RWPE1 (cell line): ENCODE measurements at regions not wholly inside any gene's neighbourhood (a gene's known extent, or its start where the extent isn't known, plus 50 kb on each side); places are given as distances from the start of the nearest gene placed in this dataset.

ENCODE experiments used
- CTCF ChIA-PET: fragments of 350-600 bp; sonication (Branson Sonifier 250); formaldehyde crosslinking; extraction: SDS; loops from one replicate; lab custom pipeline; 2021; lab: Yijun Ruan, JAX
- POLR2A ChIA-PET: fragments of 400-600 bp; formaldehyde crosslinking; extraction: SDS; loops from one replicate; lab custom pipeline; 2020; ENCODE audit warnings: antibody characterized with exemption; ENCODE audit not compliant: low non-redundant PET; lab: Yijun Ruan, JAX
- DNase-seq: peaks from one replicate; pipeline ENCODE4 v3.0.0; 2012; ENCODE audit warnings: low spot score
- H3K27ac ChIP-seq: fragments of 450-650 bp; 2 replicates; pipeline ENCODE4 v1.5.1; 2017
- TF ChIP-seq, protein P1 (sequence below): fragments of 450-650 bp; conservative IDR thresholded peaks from 2 replicates; pipeline ENCODE4 v1.5.1; 2017; ENCODE audit warnings: low read depth, mild to moderate bottlenecking

DNA sequence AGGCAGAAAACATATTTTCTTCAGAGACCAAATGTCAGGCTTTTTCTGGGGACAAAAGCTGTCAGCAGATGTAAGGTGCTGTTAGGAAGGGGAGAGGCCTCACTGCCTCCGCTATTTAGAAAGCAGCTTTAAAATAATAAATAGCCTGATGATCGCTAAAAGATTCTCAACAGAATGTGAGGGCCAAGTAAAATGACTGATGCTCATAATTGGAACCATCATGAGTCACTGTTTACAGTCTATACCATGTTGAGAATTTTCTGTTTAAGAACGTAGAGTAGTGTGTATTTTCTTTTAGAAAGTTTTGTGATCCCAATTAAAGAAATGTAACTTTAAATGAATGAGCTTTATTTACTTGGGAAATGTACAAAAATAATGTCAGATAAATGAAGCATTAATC is 220.0 kb downstream of the CLIC5 start:
- ChIA-PET CTCF (no interaction called here), POLR2A (no interaction called here)
- no peak overlapping the region for H3K27ac ChIP-seq
- DNase-seq, result no peak
- TF ChIP-seq, protein P1, sequence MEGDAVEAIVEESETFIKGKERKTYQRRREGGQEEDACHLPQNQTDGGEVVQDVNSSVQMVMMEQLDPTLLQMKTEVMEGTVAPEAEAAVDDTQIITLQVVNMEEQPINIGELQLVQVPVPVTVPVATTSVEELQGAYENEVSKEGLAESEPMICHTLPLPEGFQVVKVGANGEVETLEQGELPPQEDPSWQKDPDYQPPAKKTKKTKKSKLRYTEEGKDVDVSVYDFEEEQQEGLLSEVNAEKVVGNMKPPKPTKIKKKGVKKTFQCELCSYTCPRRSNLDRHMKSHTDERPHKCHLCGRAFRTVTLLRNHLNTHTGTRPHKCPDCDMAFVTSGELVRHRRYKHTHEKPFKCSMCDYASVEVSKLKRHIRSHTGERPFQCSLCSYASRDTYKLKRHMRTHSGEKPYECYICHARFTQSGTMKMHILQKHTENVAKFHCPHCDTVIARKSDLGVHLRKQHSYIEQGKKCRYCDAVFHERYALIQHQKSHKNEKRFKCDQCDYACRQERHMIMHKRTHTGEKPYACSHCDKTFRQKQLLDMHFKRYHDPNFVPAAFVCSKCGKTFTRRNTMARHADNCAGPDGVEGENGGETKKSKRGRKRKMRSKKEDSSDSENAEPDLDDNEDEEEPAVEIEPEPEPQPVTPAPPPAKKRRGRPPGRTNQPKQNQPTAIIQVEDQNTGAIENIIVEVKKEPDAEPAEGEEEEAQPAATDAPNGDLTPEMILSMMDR, result no peak

- ChIA-PET CTCF (no interaction called here), POLR2A (no interaction called here)
- H3K27ac ChIP-seq, result no peak overlapping the region
- DNase-seq, result no peak
- TF ChIP-seq, protein P1, result no peak
Measured at GRCh38 chr6:45794465-45794864, 221.2 kb downstream of the CLIC5 start.

DNA sequence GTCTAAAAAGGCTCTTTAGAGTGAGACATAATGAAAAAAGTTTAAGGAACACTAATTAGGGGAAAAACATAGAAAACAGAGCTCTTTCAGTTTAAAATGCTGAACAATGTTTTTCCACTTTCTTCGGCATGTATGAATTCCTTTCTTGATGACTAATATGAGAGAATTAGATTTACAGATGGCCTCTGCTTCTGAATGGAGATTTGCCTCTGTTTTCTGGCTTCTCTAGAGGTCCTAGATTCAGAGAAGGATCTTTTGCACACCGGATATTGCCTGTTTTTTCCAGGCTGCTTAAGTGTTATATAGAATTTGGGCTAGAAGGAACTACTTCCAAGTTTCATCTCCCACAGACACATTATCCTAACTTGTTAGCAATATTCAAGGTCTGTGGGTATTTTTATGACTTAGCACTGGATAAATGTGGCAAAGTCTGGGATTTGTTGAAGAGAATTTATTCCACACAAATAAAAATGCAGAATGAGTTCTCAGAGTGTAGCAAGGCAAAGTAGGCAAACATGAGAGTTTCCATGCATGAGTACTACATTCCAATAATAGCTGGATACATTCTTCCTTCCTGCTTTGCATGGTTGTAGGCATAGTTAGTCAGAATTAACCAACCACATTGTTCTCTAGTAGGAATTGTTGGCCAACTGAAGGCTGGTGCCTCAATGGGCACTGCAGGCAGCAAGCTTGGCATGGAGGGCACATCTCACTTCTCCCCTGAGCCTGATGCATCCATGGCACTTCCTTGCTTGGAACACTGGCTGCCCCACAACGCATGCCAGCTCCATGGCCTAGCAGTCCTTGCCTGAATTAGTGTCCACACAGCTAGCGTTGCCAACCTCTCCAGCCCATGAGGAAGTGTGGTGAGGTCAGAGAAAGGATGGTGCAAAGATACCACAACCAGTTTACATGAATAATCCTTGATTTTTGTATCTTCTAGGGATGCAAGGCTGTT is 224.2 kb downstream of the CLIC5 start:
- ChIA-PET CTCF (interaction anchor here (0.6 to 0.7 kb wide), 3 partner anchors 30 to 947 kb away, joined by 3 read pairs; no protein-coding TSS in a partner anchor), POLR2A (no interaction called here)
- DNase-seq, result peak; percentile 30
- H3K27ac ChIP-seq, result no peak overlapping the region
- TF ChIP-seq, protein P1, result no peak

GRCh38 chr6:45789238-45789637 is 226.4 kb downstream of the CLIC5 start:
- DNase-seq, result no peak
- TF ChIP-seq, protein P1, result no peak
- H3K27ac ChIP-seq, result no peak overlapping the region
- POLR2A ChIA-PET, result no interaction called here
- CTCF ChIA-PET, result interaction anchor here (0.5 kb wide), 1 partner anchor 1091 kb away, joined by 3 read pairs; no protein-coding TSS in a partner anchor

DNA sequence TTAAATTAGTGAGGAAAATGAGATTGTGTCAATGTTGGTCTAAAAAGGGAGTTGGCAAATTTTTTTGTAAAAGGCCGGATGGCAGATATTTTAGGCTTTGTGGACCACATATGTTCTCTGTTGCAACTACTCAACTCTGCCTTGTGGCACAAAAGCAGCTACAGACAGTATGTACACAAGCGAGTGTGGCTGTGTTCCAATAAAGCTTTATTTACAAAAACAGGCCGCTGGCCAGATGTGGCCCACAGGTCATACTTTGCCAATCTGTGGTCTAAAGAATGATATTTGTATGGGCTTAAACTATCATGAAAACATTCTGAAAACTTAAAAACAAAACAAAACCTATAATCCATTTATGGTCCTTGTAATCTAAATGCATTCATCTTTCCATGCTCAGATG is 228.3 kb downstream of the CLIC5 start:
- no peak for DNase-seq
- ChIA-PET CTCF (no interaction called here), POLR2A (no interaction called here)
- H3K27ac ChIP-seq, result no peak overlapping the region
- TF ChIP-seq, protein P1, result no peak

DNA sequence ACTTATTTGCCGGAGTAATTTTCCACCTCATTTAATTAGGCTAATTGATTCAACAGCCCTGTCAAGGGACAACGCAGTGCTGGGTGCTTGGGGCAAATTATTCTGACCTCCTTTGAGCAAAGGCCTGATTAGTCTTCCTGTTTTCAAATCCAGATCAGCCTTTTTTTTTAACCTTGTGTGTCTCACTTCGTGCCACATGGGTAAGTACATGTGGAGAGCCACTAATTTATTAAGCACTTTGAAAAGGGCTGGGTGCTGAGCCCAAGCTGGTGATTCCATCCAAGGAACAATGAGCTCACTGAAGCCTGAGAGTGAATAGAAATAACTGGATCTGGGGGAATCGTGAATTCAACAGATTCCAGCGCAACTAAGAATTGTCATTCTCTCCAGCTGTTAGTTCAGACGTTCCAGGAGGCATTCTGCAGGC is 229.3 kb downstream of the CLIC5 start:
- ChIA-PET CTCF (interaction anchor here (0.7 kb wide), 1 partner anchor 1195 kb away, joined by 4 read pairs; no protein-coding TSS in a partner anchor), POLR2A (no interaction called here)
- TF ChIP-seq, protein P1, result no peak
- DNase-seq, result no peak
- no peak overlapping the region for H3K27ac ChIP-seq
